ENCODE measurements at regions not wholly inside any gene's neighbourhood (a gene's known extent, or its start where the extent isn't known, plus 50 kb on each side); places are given as distances from the start of the nearest gene placed in this dataset.

DNA sequence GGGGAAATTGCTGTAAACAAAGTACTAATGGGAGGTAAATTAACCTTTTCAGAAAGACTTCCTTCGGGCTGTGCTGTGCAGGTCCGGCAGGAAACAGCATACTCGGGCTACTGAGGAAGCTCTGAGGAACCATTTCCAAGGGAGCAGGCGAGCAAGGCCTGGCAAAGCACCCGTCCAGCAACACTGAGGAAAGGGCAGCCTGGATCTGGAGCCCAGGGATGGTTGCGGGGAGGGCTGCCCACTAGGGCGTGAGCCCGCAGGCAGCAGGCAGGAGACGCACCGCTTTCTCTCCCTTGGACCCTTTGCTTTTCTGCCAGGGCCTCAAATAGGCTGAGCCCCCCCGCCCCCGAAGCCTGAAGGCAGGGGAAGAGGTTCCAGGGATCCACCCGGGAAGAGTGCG is 89.5 kb downstream of the SOX11 start (continued):
- TF ChIP-seq, protein P1, sequence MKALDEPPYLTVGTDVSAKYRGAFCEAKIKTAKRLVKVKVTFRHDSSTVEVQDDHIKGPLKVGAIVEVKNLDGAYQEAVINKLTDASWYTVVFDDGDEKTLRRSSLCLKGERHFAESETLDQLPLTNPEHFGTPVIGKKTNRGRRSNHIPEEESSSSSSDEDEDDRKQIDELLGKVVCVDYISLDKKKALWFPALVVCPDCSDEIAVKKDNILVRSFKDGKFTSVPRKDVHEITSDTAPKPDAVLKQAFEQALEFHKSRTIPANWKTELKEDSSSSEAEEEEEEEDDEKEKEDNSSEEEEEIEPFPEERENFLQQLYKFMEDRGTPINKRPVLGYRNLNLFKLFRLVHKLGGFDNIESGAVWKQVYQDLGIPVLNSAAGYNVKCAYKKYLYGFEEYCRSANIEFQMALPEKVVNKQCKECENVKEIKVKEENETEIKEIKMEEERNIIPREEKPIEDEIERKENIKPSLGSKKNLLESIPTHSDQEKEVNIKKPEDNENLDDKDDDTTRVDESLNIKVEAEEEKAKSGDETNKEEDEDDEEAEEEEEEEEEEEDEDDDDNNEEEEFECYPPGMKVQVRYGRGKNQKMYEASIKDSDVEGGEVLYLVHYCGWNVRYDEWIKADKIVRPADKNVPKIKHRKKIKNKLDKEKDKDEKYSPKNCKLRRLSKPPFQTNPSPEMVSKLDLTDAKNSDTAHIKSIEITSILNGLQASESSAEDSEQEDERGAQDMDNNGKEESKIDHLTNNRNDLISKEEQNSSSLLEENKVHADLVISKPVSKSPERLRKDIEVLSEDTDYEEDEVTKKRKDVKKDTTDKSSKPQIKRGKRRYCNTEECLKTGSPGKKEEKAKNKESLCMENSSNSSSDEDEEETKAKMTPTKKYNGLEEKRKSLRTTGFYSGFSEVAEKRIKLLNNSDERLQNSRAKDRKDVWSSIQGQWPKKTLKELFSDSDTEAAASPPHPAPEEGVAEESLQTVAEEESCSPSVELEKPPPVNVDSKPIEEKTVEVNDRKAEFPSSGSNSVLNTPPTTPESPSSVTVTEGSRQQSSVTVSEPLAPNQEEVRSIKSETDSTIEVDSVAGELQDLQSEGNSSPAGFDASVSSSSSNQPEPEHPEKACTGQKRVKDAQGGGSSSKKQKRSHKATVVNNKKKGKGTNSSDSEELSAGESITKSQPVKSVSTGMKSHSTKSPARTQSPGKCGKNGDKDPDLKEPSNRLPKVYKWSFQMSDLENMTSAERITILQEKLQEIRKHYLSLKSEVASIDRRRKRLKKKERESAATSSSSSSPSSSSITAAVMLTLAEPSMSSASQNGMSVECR (CRISPR knock-in tag; IDR thresholded peaks at IDR 0.05; ENCODE audit: borderline replicate concordance): no peak
- TF ChIP-seq, protein P2, sequence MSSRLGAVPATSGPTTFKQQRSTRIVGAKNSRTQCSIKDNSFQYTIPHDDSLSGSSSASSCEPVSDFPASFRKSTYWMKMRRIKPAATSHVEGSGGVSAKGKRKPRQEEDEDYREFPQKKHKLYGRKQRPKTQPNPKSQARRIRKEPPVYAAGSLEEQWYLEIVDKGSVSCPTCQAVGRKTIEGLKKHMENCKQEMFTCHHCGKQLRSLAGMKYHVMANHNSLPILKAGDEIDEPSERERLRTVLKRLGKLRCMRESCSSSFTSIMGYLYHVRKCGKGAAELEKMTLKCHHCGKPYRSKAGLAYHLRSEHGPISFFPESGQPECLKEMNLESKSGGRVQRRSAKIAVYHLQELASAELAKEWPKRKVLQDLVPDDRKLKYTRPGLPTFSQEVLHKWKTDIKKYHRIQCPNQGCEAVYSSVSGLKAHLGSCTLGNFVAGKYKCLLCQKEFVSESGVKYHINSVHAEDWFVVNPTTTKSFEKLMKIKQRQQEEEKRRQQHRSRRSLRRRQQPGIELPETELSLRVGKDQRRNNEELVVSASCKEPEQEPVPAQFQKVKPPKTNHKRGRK (CRISPR knock-in tag; IDR thresholded peaks at IDR 0.05; ENCODE audit: borderline replicate concordance): no peak

DNA sequence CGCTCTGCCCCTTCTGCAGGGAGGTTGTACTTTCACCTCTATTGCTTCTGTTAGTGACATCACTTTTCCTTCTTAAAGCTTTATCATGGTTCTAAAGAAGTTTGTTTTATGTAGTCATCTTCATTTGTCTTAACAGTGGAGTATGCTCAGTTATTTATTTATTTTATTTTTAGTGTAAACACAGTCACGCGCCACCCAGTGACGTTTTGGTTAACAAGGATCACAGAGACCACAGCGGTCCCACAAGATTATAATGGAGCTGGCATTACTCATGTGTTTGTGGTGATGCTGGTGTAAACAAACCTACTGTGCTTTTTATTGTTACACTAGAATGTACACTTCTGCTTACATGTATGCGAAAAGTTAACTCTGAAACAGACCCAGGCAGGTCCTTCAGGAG is 89.9 kb downstream of the SOX11 start:
- no peak for DNase-seq (ENCODE audit: low spot score)
- ChIA-PET POLR2A (no interaction called here), CTCF (no interaction called here)
- no peak for TF ChIP-seq ZNF317 (CRISPR knock-in tag; IDR thresholded peaks at IDR 0.05; ENCODE audit: borderline replicate concordance, low read depth)
- no peak for TF ChIP-seq ZNF121 (CRISPR knock-in tag; IDR thresholded peaks at IDR 0.05)
- no peak for TF ChIP-seq JUN (CRISPR knock-in tag; IDR thresholded peaks at IDR 0.05)
- no peak for TF ChIP-seq OVOL2 (CRISPR knock-in tag; IDR thresholded peaks at IDR 0.05; ENCODE audit: borderline replicate concordance)
- no peak for TF ChIP-seq NFE2L1 (CRISPR knock-in tag; IDR thresholded peaks at IDR 0.05)
- TF ChIP-seq KAT7 (CRISPR knock-in tag; IDR thresholded peaks at IDR 0.05; ENCODE audit: borderline replicate concordance): no peak
- TF ChIP-seq, protein P3, sequence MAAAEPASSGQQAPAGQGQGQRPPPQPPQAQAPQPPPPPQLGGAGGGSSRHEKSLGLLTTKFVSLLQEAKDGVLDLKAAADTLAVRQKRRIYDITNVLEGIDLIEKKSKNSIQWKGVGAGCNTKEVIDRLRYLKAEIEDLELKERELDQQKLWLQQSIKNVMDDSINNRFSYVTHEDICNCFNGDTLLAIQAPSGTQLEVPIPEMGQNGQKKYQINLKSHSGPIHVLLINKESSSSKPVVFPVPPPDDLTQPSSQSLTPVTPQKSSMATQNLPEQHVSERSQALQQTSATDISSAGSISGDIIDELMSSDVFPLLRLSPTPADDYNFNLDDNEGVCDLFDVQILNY (CRISPR knock-in tag; IDR thresholded peaks at IDR 0.05): no peak
- TF ChIP-seq, protein P4, sequence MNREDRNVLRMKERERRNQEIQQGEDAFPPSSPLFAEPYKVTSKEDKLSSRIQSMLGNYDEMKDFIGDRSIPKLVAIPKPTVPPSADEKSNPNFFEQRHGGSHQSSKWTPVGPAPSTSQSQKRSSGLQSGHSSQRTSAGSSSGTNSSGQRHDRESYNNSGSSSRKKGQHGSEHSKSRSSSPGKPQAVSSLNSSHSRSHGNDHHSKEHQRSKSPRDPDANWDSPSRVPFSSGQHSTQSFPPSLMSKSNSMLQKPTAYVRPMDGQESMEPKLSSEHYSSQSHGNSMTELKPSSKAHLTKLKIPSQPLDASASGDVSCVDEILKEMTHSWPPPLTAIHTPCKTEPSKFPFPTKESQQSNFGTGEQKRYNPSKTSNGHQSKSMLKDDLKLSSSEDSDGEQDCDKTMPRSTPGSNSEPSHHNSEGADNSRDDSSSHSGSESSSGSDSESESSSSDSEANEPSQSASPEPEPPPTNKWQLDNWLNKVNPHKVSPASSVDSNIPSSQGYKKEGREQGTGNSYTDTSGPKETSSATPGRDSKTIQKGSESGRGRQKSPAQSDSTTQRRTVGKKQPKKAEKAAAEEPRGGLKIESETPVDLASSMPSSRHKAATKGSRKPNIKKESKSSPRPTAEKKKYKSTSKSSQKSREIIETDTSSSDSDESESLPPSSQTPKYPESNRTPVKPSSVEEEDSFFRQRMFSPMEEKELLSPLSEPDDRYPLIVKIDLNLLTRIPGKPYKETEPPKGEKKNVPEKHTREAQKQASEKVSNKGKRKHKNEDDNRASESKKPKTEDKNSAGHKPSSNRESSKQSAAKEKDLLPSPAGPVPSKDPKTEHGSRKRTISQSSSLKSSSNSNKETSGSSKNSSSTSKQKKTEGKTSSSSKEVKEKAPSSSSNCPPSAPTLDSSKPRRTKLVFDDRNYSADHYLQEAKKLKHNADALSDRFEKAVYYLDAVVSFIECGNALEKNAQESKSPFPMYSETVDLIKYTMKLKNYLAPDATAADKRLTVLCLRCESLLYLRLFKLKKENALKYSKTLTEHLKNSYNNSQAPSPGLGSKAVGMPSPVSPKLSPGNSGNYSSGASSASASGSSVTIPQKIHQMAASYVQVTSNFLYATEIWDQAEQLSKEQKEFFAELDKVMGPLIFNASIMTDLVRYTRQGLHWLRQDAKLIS (CRISPR knock-in tag; IDR thresholded peaks at IDR 0.05; ENCODE audit: borderline replicate concordance): no peak
- TF ChIP-seq MXD4 (CRISPR knock-in tag; IDR thresholded peaks at IDR 0.05; ENCODE audit: borderline replicate concordance): no peak
- no peak for TF ChIP-seq NR1H2 (CRISPR knock-in tag; IDR thresholded peaks at IDR 0.05)
- TF ChIP-seq, protein P5, sequence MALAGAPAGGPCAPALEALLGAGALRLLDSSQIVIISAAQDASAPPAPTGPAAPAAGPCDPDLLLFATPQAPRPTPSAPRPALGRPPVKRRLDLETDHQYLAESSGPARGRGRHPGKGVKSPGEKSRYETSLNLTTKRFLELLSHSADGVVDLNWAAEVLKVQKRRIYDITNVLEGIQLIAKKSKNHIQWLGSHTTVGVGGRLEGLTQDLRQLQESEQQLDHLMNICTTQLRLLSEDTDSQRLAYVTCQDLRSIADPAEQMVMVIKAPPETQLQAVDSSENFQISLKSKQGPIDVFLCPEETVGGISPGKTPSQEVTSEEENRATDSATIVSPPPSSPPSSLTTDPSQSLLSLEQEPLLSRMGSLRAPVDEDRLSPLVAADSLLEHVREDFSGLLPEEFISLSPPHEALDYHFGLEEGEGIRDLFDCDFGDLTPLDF (CRISPR knock-in tag; IDR thresholded peaks at IDR 0.05): no peak
- TF ChIP-seq, protein P6, sequence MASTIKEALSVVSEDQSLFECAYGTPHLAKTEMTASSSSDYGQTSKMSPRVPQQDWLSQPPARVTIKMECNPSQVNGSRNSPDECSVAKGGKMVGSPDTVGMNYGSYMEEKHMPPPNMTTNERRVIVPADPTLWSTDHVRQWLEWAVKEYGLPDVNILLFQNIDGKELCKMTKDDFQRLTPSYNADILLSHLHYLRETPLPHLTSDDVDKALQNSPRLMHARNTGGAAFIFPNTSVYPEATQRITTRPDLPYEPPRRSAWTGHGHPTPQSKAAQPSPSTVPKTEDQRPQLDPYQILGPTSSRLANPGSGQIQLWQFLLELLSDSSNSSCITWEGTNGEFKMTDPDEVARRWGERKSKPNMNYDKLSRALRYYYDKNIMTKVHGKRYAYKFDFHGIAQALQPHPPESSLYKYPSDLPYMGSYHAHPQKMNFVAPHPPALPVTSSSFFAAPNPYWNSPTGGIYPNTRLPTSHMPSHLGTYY (CRISPR knock-in tag; IDR thresholded peaks at IDR 0.05): no peak
- TF ChIP-seq, protein P7, sequence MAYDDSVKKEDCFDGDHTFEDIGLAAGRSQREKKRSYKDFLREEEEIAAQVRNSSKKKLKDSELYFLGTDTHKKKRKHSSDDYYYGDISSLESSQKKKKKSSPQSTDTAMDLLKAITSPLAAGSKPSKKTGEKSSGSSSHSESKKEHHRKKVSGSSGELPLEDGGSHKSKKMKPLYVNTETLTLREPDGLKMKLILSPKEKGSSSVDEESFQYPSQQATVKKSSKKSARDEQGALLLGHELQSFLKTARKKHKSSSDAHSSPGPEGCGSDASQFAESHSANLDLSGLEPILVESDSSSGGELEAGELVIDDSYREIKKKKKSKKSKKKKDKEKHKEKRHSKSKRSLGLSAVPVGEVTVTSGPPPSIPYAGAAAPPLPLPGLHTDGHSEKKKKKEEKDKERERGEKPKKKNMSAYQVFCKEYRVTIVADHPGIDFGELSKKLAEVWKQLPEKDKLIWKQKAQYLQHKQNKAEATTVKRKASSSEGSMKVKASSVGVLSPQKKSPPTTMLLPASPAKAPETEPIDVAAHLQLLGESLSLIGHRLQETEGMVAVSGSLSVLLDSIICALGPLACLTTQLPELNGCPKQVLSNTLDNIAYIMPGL (CRISPR knock-in tag; IDR thresholded peaks at IDR 0.05): no peak
- no peak for TF ChIP-seq ZNF671 (CRISPR knock-in tag; IDR thresholded peaks at IDR 0.05)
- TF ChIP-seq TCF7 (CRISPR knock-in tag; IDR thresholded peaks at IDR 0.05; ENCODE audit: low read depth): no peak
- Mint-ChIP-seq H3K27me3 (ENCODE audit: low read depth) (no peaks in the 10 kb centered on the region; the same call in 1 of the 2 replicates), H3K27ac (no peak overlapping the region), H3K36me3 (peaks cover 18% of the 10 kb centered on the region), H3K9me3 (peaks cover 41% of the 10 kb centered on the region), H3K4me3 (no peak overlapping the region), H3K4me1 (peaks cover 7% of the 10 kb centered on the region; the same call in 1 of the 2 replicates)
- ATAC-seq: no peak

Data from WTC11 (cell line).